H9 (cell line): ENCODE measurements at regions not wholly inside any gene's neighbourhood (a gene's known extent, or its start where the extent isn't known, plus 50 kb on each side); places are given as distances from the start of the nearest gene placed in this dataset.
A peak's percentile ranks its signal among the peaks of the same experiment; 100 is the strongest.

Experiments used
- DNase-seq: peaks from one replicate; pipeline ENCODE4 v3.0.0-alpha.2; 2017
- H2AFZ ChIP-seq: one replicate; pipeline ENCODE4 v1.6.1; 2013; ENCODE audit warnings: mild to moderate bottlenecking, low read length, control low read depth, moderate library complexity
- H2AK5ac ChIP-seq: 2 replicates; pipeline ENCODE4 v1.6.1; 2013; ENCODE audit warnings: low read length, control low read depth, mixed read lengths; ENCODE audit not compliant: insufficient read length
- H2BK120ac ChIP-seq: one replicate; pipeline ENCODE4 v1.6.1; 2013; ENCODE audit warnings: low read depth, mild to moderate bottlenecking, low read length, control low read depth, inconsistent platforms; ENCODE audit not compliant: poor library complexity, severe bottlenecking
- H2BK12ac ChIP-seq: 2 replicates; pipeline ENCODE4 v1.6.1; 2013; ENCODE audit warnings: low read length, control low read depth, mixed read lengths, low read depth; ENCODE audit not compliant: insufficient read length
- H2BK15ac ChIP-seq: 2 replicates; pipeline ENCODE4 v1.6.1; 2013; ENCODE audit warnings: low read depth, low read length, control low read depth
- H2BK20ac ChIP-seq: one replicate; pipeline ENCODE4 v1.6.1; 2013; ENCODE audit warnings: low read depth, mild to moderate bottlenecking, low read length, control low read depth, inconsistent platforms; ENCODE audit not compliant: poor library complexity, severe bottlenecking
- H2BK5ac ChIP-seq: 2 replicates; pipeline ENCODE4 v1.6.1; 2013; ENCODE audit warnings: low read length, control low read depth, mixed read lengths; ENCODE audit not compliant: insufficient read length
- H3K14ac ChIP-seq: 2 replicates; pipeline ENCODE4 v1.6.1; 2013; ENCODE audit warnings: low read length, control low read depth; ENCODE audit not compliant: insufficient read depth
- H3K18ac ChIP-seq: 2 replicates; pipeline ENCODE4 v1.6.1; 2013; ENCODE audit warnings: low read depth, mild to moderate bottlenecking, mixed read lengths, low read length, control low read depth; ENCODE audit not compliant: insufficient read length
- H3K23ac ChIP-seq: 2 replicates; pipeline ENCODE4 v1.6.1; 2013; ENCODE audit warnings: low read length, control low read depth, mixed read lengths, low read depth; ENCODE audit not compliant: insufficient read length
- H3K23me2 ChIP-seq: 2 replicates; pipeline ENCODE4 v1.6.1; 2013; ENCODE audit warnings: low read depth, mild to moderate bottlenecking, mixed read lengths, low read length, control low read depth; ENCODE audit not compliant: insufficient read length, poor library complexity, severe bottlenecking
- H3K27ac ChIP-seq: 2 replicates; pipeline ENCODE4 v1.5.1; 2013; ENCODE audit warnings: low read length, control low read depth, mixed read lengths, low read depth; ENCODE audit not compliant: insufficient read length
- H3K27me3 ChIP-seq: 2 replicates; pipeline ENCODE4 v1.6.1; 2013; ENCODE audit warnings: low read length, control low read depth, inconsistent platforms; ENCODE audit not compliant: insufficient read depth
- H3K4ac ChIP-seq: 2 replicates; pipeline ENCODE4 v1.6.1; 2013; ENCODE audit warnings: low read depth, mild to moderate bottlenecking, control low read depth, inconsistent platforms, low read length, moderate library complexity
- H3K4me1 ChIP-seq: 2 replicates; pipeline ENCODE4 v1.6.1; 2013; ENCODE audit warnings: low read length, control low read depth, inconsistent platforms; ENCODE audit not compliant: insufficient read depth
- H3K4me2 ChIP-seq: 2 replicates; pipeline ENCODE4 v1.6.1; 2013; ENCODE audit warnings: low read length, control low read depth, mixed read lengths; ENCODE audit not compliant: insufficient read length, insufficient read depth
- H3K56ac ChIP-seq: 2 replicates; pipeline ENCODE4 v1.6.1; 2013; ENCODE audit warnings: low read depth, mild to moderate bottlenecking, mixed read lengths, low read length, control low read depth; ENCODE audit not compliant: insufficient read length
- H3K79me1 ChIP-seq: 2 replicates; pipeline ENCODE4 v1.6.1; 2013; ENCODE audit warnings: low read depth, mild to moderate bottlenecking, moderate library complexity, low read length, control low read depth, inconsistent platforms; ENCODE audit not compliant: insufficient read depth, poor library complexity, severe bottlenecking
- H3K79me2 ChIP-seq: 2 replicates; pipeline ENCODE4 v1.6.1; 2013; ENCODE audit warnings: low read length, control low read depth, inconsistent platforms; ENCODE audit not compliant: insufficient read depth
- H3K9ac ChIP-seq: 2 replicates; pipeline ENCODE4 v1.6.1; 2013; ENCODE audit warnings: low read length, control low read depth, mixed read lengths; ENCODE audit not compliant: insufficient read length; ENCODE audit errors: extremely low read depth
- H3K9me3 ChIP-seq: one replicate; pipeline ENCODE4 v1.6.1; 2013; ENCODE audit warnings: low read depth, low read length, inconsistent platforms; ENCODE audit not compliant: control insufficient read depth
- H3T11ph ChIP-seq: one replicate; pipeline ENCODE4 v1.6.1; 2013; ENCODE audit warnings: mild to moderate bottlenecking, low read length, control low read depth, inconsistent platforms
- H4K20me1 ChIP-seq: one replicate; pipeline ENCODE4 v1.6.1; 2013; ENCODE audit not compliant: control insufficient read depth, insufficient read length, insufficient read depth
- H4K5ac ChIP-seq: 2 replicates; pipeline ENCODE4 v1.6.1; 2013; ENCODE audit warnings: low read depth, mild to moderate bottlenecking, mixed read lengths, low read length, control low read depth; ENCODE audit not compliant: insufficient read length
- H4K8ac ChIP-seq: replicated peaks from 2 replicates; pipeline ENCODE4 v1.6.1; 2013; ENCODE audit warnings: low read length, control low read depth, mixed read lengths, low read depth; ENCODE audit not compliant: insufficient read length
- H4K91ac ChIP-seq: 2 replicates; pipeline ENCODE4 v1.6.1; 2013; ENCODE audit warnings: low read depth, mild to moderate bottlenecking, moderate library complexity, mixed read lengths, low read length, control low read depth; ENCODE audit not compliant: insufficient read length
- H3K27ac Mint-ChIP-seq, 3 experiments: 2 replicates in 2 of 3; 3 replicates in 1 of 3; pipeline ENCODE4 v1.8.0; 2020 to 2021; ENCODE audit warnings: mixed read lengths in 3 of 3, mild to moderate bottlenecking in 1 of 3, moderate library complexity in 1 of 3
- H3K27me3 Mint-ChIP-seq: 2 replicates; pipeline ENCODE4 v1.8.0; 2021; ENCODE audit warnings: low read depth, mild to moderate bottlenecking, moderate library complexity, mixed read lengths
- H3K36me3 Mint-ChIP-seq, 3 experiments: 2 replicates in 2 of 3; 3 replicates in 1 of 3; pipeline ENCODE4 v1.8.0; 2020 to 2021; ENCODE audit warnings: low read depth in 3 of 3, mixed read lengths in 3 of 3; ENCODE audit not compliant: insufficient read depth in 1 of 3
- H3K4me1 Mint-ChIP-seq, 2 experiments: 2 replicates each; pipeline ENCODE4 v1.8.0; 2020; ENCODE audit warnings: mixed read lengths in 2 of 2
- H3K4me3 Mint-ChIP-seq, 2 experiments: 2 replicates in 1 of 2; 3 replicates in 1 of 2; pipeline ENCODE4 v1.8.0; 2020 to 2021; ENCODE audit warnings: mild to moderate bottlenecking in 2 of 2, mixed read lengths in 2 of 2, moderate library complexity in 1 of 2
- H3K9me3 Mint-ChIP-seq, 2 experiments: 2 replicates in 1 of 2; 3 replicates in 1 of 2; pipeline ENCODE4 v1.8.0; 2020; ENCODE audit warnings: mild to moderate bottlenecking in 2 of 2, mixed read lengths in 2 of 2, moderate library complexity in 1 of 2
- CTCF ChIP-seq: fragments of 200-600 bp; sonication (generic); conservative IDR thresholded peaks from 3 replicates; pipeline ENCODE4 v1.8.0; 2021; ENCODE audit warnings: antibody characterized with exemption, mild to moderate bottlenecking
- WGBS: extraction: QIAGEN DNeasy Blood & Tissue Kit; methylation state at CpG from one replicate; pipeline ENCODE4 v1.1.7; 2013; ENCODE audit warnings: missing lambda C conversion rate, low lambda C conversion rate, mixed read lengths; ENCODE audit not compliant: insufficient read length; ENCODE audit errors: extremely low coverage; 5-methylcytosine and 5-hydroxymethylcytosine counted together

GRCh38 chr16:66293207-66293735, 73.2 kb upstream of the CDH5 start:
- peaks cover 16% of the 10 kb centered on the region for H3K27me3 Mint-ChIP-seq
- Histone ChIP-seq H3K23ac (no peak overlapping the region), H2BK120ac (no peak overlapping the region), H3K9me3 (no peaks in the 10 kb centered on the region), H3K23me2 (no peaks in the 10 kb centered on the region), H3K27ac (no peak overlapping the region), H3K18ac (no peak overlapping the region), H4K5ac (no peak overlapping the region), H3K4ac (no peak overlapping the region), H3K14ac (no peak overlapping the region), H3K79me2 (no peaks in the 10 kb centered on the region), H2BK15ac (no peak overlapping the region), H2BK12ac (no peak overlapping the region), H3K9ac (no peak overlapping the region), H3K79me1 (no peaks in the 10 kb centered on the region), H4K20me1 (peaks cover 3% of the 10 kb centered on the region), H3K4me1 (no peaks in the 10 kb centered on the region), H3K4me2 (no peak overlapping the region), H2AFZ (no peak overlapping the region), H2BK20ac (no peak overlapping the region), H3K56ac (no peak overlapping the region), H3K27me3 (no peaks in the 10 kb centered on the region), H4K91ac (no peak overlapping the region), H2AK5ac (no peak overlapping the region), H3T11ph (no peak overlapping the region), H2BK5ac (no peak overlapping the region), H4K8ac (no peak overlapping the region)
- H3K9me3 Mint-ChIP-seq, result no peaks in the 10 kb centered on the region
- no peaks in the 10 kb centered on the region for H3K36me3 Mint-ChIP-seq
- WGBS, result no CpG with 5 or more reads among the region's 5 CpGs
- no peak for TF ChIP-seq CTCF
- H3K4me1 Mint-ChIP-seq, result no peaks in the 10 kb centered on the region
- H3K27ac Mint-ChIP-seq, result no peak overlapping the region
- H3K4me3 Mint-ChIP-seq, result no peak overlapping the region
- peak; percentile 14 for DNase-seq
